ENCODE measurements at regions not wholly inside any gene's neighbourhood (a gene's known extent, or its start where the extent isn't known, plus 50 kb on each side); places are given as distances from the start of the nearest gene placed in this dataset.
"Not testable (repeated sequence)": the region's sequence is repeated elsewhere in the genome, so short reads cannot be mapped to it uniquely, and the experiment has no call there.

- no peak overlapping the region for H3K27ac Mint-ChIP-seq
- DNase-seq (no peak), ATAC-seq (no peak)
- H3K27me3 Mint-ChIP-seq, result peaks cover 17% of the 10 kb centered on the region
- no peaks in the 10 kb centered on the region for H3K9me3 Mint-ChIP-seq
- no peak overlapping the region for H3K4me3 Mint-ChIP-seq
- H3K4me1 Mint-ChIP-seq, result peaks cover 58% of the 10 kb centered on the region
These were observed 181.2 kb upstream of the PRSS58 start for GRCh38 chr7:142438923-142439515.

DNA sequence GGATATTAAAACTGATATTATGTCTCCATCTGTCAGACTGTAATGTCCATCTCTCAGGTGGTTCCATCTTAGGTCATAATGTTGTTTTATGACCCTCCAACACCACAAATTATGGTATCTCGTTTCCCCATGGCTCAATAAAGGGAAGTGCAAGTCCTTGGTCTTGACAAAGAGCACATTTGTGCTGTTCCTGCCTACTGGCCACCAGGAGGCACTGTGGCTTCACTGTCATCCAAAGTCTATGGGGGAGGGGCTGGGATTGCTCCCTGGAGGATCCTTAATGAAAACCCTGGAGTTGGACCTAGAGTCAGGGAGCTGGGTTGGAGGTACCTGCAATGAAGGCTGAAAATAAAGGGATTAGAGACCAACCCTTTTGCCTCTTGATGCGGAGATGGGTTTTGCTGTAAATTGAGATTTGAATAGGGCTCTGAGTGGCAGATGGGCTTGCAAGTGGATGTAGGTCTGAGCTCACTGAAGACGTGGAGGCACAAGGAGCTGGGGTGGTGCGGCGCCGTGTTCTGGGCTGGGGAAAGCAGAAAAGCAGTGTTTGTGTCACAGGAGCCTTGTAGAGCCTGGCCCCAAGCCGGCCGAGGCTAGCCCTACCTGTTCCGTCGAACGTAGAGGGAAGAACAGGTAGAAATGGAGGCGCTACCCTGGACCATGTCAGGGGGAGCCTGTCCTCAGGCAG lies 180.5 kb upstream of the PRSS58 start:
- Mint-ChIP-seq H3K9me3 (no peaks in the 10 kb centered on the region), H3K27ac (no peak overlapping the region), H3K27me3 (peaks cover 17% of the 10 kb centered on the region), H3K4me1 (peaks cover 55% of the 10 kb centered on the region), H3K4me3 (no peak overlapping the region)
- DNase-seq (no peak), ATAC-seq (no peak)

DNA sequence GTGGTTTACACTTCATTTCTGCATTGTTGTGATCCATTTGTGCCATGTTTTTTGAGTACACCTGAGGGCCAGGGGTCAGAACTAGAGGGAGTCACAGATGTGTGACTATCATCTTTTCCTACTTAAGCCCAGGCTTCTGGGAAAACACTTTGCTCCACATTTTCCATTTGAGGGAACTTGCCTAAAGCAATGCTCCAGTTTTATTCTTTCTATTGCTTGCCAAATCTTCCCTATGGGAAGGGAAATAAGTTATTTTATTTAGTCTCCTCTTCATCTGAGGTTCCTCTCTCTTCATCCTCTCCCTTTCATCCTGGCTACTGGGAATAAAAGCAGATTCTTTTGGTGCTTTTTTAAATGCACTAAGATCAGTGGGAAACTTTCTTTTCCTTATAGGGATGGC lies 179.9 kb upstream of the PRSS58 start:
- no peak overlapping the region for H3K4me3 Mint-ChIP-seq
- H3K4me1 Mint-ChIP-seq, result peaks cover 51% of the 10 kb centered on the region
- DNase-seq (no peak), ATAC-seq (no peak)
- H3K27me3 Mint-ChIP-seq, result peaks cover 17% of the 10 kb centered on the region
- peak overlapping the region in 1 of 2 donors; percentile 48 for H3K27ac Mint-ChIP-seq
- H3K9me3 Mint-ChIP-seq, result no peaks in the 10 kb centered on the region

GRCh38 chr7:142436601-142437000 lies 178.7 kb upstream of the PRSS58 start:
- H3K4me3 Mint-ChIP-seq, result no peak overlapping the region
- H3K9me3 Mint-ChIP-seq, result no peaks in the 10 kb centered on the region
- no peak overlapping the region for H3K27ac Mint-ChIP-seq
- DNase-seq (no peak), ATAC-seq (no peak)
- H3K4me1 Mint-ChIP-seq, result peaks cover 44% of the 10 kb centered on the region
- H3K27me3 Mint-ChIP-seq, result peaks cover 17% of the 10 kb centered on the region

DNA sequence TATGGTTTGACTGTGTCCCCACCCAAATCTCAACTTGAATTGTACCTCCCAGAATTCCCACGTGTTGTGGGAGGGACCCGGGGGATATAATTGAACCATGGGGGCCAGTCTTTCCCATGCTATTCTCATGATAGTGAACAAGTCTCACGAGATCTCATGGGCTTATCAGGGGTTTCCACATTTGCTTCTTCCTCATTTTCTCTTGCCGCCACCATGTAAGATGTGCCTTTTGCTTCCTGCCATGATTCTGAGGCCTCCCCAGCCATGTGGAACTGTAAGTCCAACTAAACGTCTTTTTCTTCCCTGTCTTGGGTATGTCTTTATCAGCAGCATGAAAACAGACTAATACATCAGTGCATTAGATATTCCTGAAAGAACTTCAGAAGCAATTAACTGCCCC lies 177.7 kb upstream of the PRSS58 start:
- not testable (repeated sequence) for DNase-seq, ATAC-seq, H3K27ac Mint-ChIP-seq, H3K9me3 Mint-ChIP-seq
- H3K4me1 Mint-ChIP-seq, result peaks cover 34% of the 10 kb centered on the region
- peaks cover 17% of the 10 kb centered on the region for H3K27me3 Mint-ChIP-seq
- peak overlapping the region; percentile 8 to 46 for H3K4me3 Mint-ChIP-seq

- Mint-ChIP-seq H3K27ac (peak overlapping the region; percentile 37 to 89), H3K27me3 (peaks cover 12% of the 10 kb centered on the region), H3K4me1 (peaks cover 33% of the 10 kb centered on the region), H3K4me3 (peak overlapping the region; percentile 73 to 84), H3K9me3 (no peaks in the 10 kb centered on the region)
- no peak for DNase-seq
- no peak for ATAC-seq
These were observed 176.9 kb upstream of the PRSS58 start for GRCh38 chr7:142434666-142435167.

DNA sequence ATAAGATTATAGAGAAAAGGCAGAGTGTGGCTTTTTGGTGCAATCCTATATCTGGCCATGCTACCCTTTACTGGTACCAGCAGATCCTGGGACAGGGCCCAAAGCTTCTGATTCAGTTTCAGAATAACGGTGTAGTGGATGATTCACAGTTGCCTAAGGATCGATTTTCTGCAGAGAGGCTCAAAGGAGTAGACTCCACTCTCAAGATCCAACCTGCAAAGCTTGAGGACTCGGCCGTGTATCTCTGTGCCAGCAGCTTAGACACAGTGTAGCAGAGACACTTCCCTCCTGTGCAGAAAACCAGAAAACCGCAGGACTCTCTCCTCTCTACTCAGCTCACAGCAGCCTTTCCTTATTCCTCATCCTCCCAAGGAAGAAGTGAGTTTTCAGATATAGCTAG lies 176.3 kb upstream of the PRSS58 start:
- peak; percentile 58 for ATAC-seq
- not testable (repeated sequence) for DNase-seq
- H3K27ac Mint-ChIP-seq, result peak overlapping the region in 1 of 2 donors; percentile 83

DNA sequence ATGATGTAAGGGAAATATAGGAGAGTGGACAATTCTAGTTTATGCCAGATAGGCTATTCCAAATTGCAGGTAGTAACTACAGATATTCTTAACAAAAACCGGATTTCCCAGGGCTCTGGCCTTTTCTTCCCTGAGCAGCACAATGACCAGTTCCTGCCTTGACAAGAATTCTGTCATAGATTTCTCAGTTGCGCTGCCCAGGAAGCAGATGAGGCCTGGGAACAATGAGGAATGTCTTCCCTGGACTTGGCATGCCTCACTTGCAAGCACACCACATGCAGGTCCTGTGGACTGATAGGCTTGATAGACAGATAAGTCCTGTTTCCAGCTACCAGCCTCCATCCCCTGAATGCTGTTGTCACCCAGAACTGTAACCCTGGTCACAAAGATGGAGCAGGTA lies 174.5 kb upstream of the PRSS58 start:
- H3K27ac Mint-ChIP-seq, result no peak overlapping the region
- no peak overlapping the region for H3K4me3 Mint-ChIP-seq
- ATAC-seq, result no peak
- no peaks in the 10 kb centered on the region for H3K9me3 Mint-ChIP-seq
- peaks cover 42% of the 10 kb centered on the region for H3K4me1 Mint-ChIP-seq
- DNase-seq, result no peak
- no peaks in the 10 kb centered on the region for H3K27me3 Mint-ChIP-seq

More for the DNA sequence above, 176.3 kb upstream of the PRSS58 start:
- peaks cover 37% of the 10 kb centered on the region for H3K4me1 Mint-ChIP-seq
- H3K9me3 Mint-ChIP-seq, H3K27me3 Mint-ChIP-seq: not testable (repeated sequence)
- peak overlapping the region; percentile 73 to 84 for H3K4me3 Mint-ChIP-seq

- H3K4me3 Mint-ChIP-seq, result no peak overlapping the region
- no peak for DNase-seq
- peaks cover 42% of the 10 kb centered on the region for H3K4me1 Mint-ChIP-seq
- no peak overlapping the region for H3K27ac Mint-ChIP-seq
- H3K9me3 Mint-ChIP-seq, result no peaks in the 10 kb centered on the region
- no peak for ATAC-seq
- no peaks in the 10 kb centered on the region for H3K27me3 Mint-ChIP-seq
These were observed 173.6 kb upstream of the PRSS58 start for GRCh38 chr7:142431491-142431890.

GRCh38 chr7:142428094-142428493 lies 170.2 kb upstream of the PRSS58 start:
- Mint-ChIP-seq H3K9me3 (no peaks in the 10 kb centered on the region), H3K4me3 (no peak overlapping the region)
- no peak for ATAC-seq

DNA sequence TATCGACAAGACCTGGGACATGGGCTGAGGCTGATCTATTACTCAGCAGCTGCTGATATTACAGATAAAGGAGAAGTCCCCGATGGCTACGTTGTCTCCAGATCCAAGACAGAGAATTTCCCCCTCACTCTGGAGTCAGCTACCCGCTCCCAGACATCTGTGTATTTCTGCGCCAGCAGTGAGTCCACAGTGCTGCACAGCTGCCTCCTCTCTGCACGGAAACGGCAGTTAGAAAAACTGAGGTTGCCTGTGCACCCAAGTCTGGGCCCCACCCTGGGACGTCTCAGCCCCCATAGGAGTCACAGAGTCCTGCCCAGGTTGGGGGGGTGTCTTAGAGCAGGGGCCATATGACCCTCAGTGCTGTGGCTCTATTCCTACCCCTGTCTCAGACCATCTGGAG lies 167.4 kb upstream of the PRSS58 start:
- H3K4me3 Mint-ChIP-seq, result no peak overlapping the region
- ATAC-seq, result peak; percentile 48
- H3K4me1 Mint-ChIP-seq, result peaks cover 17% of the 10 kb centered on the region

More at GRCh38 chr7:142428094-142428493, 170.2 kb upstream of the PRSS58 start:
- Mint-ChIP-seq H3K27ac (no peak overlapping the region), H3K4me1 (peaks cover 20% of the 10 kb centered on the region), H3K27me3 (no peaks in the 10 kb centered on the region)
- no peak for DNase-seq

GRCh38 chr7:142422621-142423020 lies 164.8 kb upstream of the PRSS58 start:
- DNase-seq (no peak), ATAC-seq (no peak)
- no peak overlapping the region for H3K4me3 Mint-ChIP-seq
- no peak overlapping the region for H3K27ac Mint-ChIP-seq
- H3K27me3 Mint-ChIP-seq, result no peaks in the 10 kb centered on the region
- H3K4me1 Mint-ChIP-seq, result no peaks in the 10 kb centered on the region
- no peaks in the 10 kb centered on the region for H3K9me3 Mint-ChIP-seq

More for the DNA sequence above, 167.4 kb upstream of the PRSS58 start:
- DNase-seq, result no peak
- no peak overlapping the region for H3K27ac Mint-ChIP-seq
- no peaks in the 10 kb centered on the region for H3K27me3 Mint-ChIP-seq
- no peaks in the 10 kb centered on the region for H3K9me3 Mint-ChIP-seq

GRCh38 chr7:142420554-142421362 lies 162.9 kb upstream of the PRSS58 start:
- Mint-ChIP-seq H3K27me3 (no peaks in the 10 kb centered on the region), H3K9me3 (no peaks in the 10 kb centered on the region), H3K4me3 (no peak overlapping the region), H3K27ac (no peak overlapping the region), H3K4me1 (no peaks in the 10 kb centered on the region)
- DNase-seq (no peak), ATAC-seq (no peak)

DNA sequence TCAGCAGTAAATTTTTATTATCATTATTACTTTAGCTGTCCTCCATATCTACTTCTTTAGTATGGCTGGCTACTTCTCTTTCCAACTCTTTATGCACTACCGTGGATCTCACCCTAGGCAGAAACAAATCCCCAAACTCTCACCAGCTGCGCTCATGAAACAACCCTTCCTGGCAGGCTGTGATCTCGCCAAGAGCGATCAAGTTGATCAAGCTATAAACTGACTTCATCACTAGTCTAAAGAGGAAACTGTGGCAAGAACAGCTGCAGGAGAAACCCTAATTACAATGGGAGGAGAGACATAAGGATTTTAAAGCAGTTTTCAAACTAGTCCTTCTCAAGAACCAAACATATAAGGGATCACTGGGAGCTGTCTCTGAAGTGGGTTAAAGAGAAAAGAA lies 160.5 kb upstream of the PRSS58 start:
- Mint-ChIP-seq H3K4me3 (no peak overlapping the region), H3K9me3 (no peaks in the 10 kb centered on the region), H3K4me1 (no peaks in the 10 kb centered on the region), H3K27me3 (no peaks in the 10 kb centered on the region), H3K27ac (no peak overlapping the region)
- DNase-seq (no peak), ATAC-seq (no peak)

GRCh38 chr7:142414915-142415314 lies 157.1 kb upstream of the PRSS58 start:
- ATAC-seq (no peak), DNase-seq (no peak)
- no peak overlapping the region for H3K4me3 Mint-ChIP-seq
- H3K27ac Mint-ChIP-seq, result no peak overlapping the region
- no peaks in the 10 kb centered on the region for H3K27me3 Mint-ChIP-seq
- no peaks in the 10 kb centered on the region for H3K9me3 Mint-ChIP-seq
- H3K4me1 Mint-ChIP-seq, result peaks cover 6% of the 10 kb centered on the region

GRCh38 chr7:142414135-142414534 lies 156.3 kb upstream of the PRSS58 start:
- DNase-seq (no peak), ATAC-seq (no peak)
- Mint-ChIP-seq H3K4me3 (no peak overlapping the region), H3K27me3 (no peaks in the 10 kb centered on the region), H3K9me3 (no peaks in the 10 kb centered on the region), H3K4me1 (peaks cover 6% of the 10 kb centered on the region), H3K27ac (no peak overlapping the region)
